GM12891 (cell line): ENCODE measurements at regions not wholly inside any gene's neighbourhood (a gene's known extent, or its start where the extent isn't known, plus 50 kb on each side); places are given as distances from the start of the nearest gene placed in this dataset.

Source experiments
- DNase-seq: peaks from one replicate; pipeline ENCODE4 v3.0.0; 2011; ENCODE audit warnings: low spot score; ENCODE audit not compliant: insufficient read length
- FAIRE-seq: peaks from 2 replicates; lab custom pipeline; 2011; peaks lifted over from hg19 to GRCh38; lab: Jason Lieb, UNC
- PAX5 ChIP-seq: IDR thresholded peaks from 2 replicates; pipeline ENCODE4 v1.6.1; 2011; ENCODE audit warnings: low read length, moderate library complexity, mild to moderate bottlenecking; ENCODE audit not compliant: insufficient read depth, severe bottlenecking
- POLR2A ChIP-seq: IDR thresholded peaks from 2 replicates; pipeline ENCODE4 v1.6.1; 2011; ENCODE audit warnings: low read depth, low read length, control low read depth
- POLR2AphosphoS5 ChIP-seq: IDR thresholded peaks from 2 replicates; pipeline ENCODE4 v1.6.1; 2011; ENCODE audit warnings: low read depth, low read length, control low read depth
- POU2F2 ChIP-seq: IDR thresholded peaks from 2 replicates; pipeline ENCODE4 v1.6.1; 2011; ENCODE audit warnings: low read depth, mild to moderate bottlenecking, control low read depth, low read length, moderate library complexity
- SPI1 ChIP-seq: IDR thresholded peaks from 2 replicates; pipeline ENCODE4 v1.6.1; 2011; ENCODE audit warnings: low read depth, low read length, control low read depth
- TAF1 ChIP-seq: IDR thresholded peaks from 2 replicates; pipeline ENCODE4 v1.6.1; 2011; ENCODE audit warnings: low read depth, low read length, control low read depth

- TF ChIP-seq POU2F2 (no peak), TAF1 (no peak), POLR2AphosphoS5 (no peak), POLR2A (no peak), SPI1 (no peak), PAX5 (no peak)
- FAIRE-seq, result no peak
These were observed 57.3 kb downstream of the MED10 start for GRCh38 chr5:6321078-6321477.

GRCh38 chr5:6319116-6319515 lies 59.2 kb downstream of the MED10 start:
- DNase-seq (no peak), FAIRE-seq (no peak)
- no peak for TF ChIP-seq SPI1
- no peak for TF ChIP-seq POLR2AphosphoS5
- no peak for TF ChIP-seq POLR2A
- TF ChIP-seq POU2F2, result no peak
- TF ChIP-seq PAX5, result no peak
- no peak for TF ChIP-seq TAF1

More at GRCh38 chr5:6321078-6321477, 57.3 kb downstream of the MED10 start:
- DNase-seq, result no peak

- FAIRE-seq (no peak), DNase-seq (no peak)
- no peak for TF ChIP-seq POLR2A
- TF ChIP-seq POLR2AphosphoS5, result no peak
- TF ChIP-seq SPI1, result no peak
- TF ChIP-seq PAX5, result no peak
- no peak for TF ChIP-seq TAF1
- no peak for TF ChIP-seq POU2F2
These were observed 61.1 kb downstream of the MED10 start for GRCh38 chr5:6317116-6317798.

GRCh38 chr5:6315580-6315979 lies 62.8 kb downstream of the MED10 start:
- FAIRE-seq (no peak), DNase-seq (no peak)
- TF ChIP-seq PAX5 (no peak), TAF1 (no peak), POU2F2 (no peak), POLR2A (no peak), SPI1 (no peak), POLR2AphosphoS5 (no peak)

- DNase-seq, result no peak
- FAIRE-seq, result no peak
- TF ChIP-seq POLR2AphosphoS5 (no peak), TAF1 (no peak), SPI1 (no peak), POLR2A (no peak), POU2F2 (no peak), PAX5 (no peak)
These were observed 66.5 kb downstream of the MED10 start for GRCh38 chr5:6311568-6312501.

DNA sequence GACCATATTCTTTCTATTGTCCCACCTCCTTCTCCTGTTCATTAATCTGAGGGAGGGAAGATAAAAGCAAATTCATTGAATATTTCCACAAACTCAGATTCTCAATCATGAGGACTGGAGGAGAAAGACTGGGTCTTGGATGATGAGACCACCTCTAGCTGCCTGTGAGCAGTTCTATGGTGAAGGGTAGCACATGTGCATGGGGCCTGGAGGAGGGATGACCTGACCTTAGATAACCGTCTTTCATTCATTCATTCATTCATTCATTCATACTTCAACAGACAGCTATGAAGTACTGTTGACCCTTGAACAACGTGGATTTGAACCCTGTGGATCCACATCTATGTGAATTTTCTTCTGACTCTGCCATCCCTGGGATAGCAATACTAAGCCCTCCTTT lies 68.4 kb downstream of the MED10 start:
- TF ChIP-seq PAX5, result no peak
- TF ChIP-seq POLR2AphosphoS5, result no peak
- no peak for TF ChIP-seq TAF1
- no peak for TF ChIP-seq POU2F2
- no peak for TF ChIP-seq SPI1
- no peak for TF ChIP-seq POLR2A
- no peak for DNase-seq
- FAIRE-seq, result no peak

DNA sequence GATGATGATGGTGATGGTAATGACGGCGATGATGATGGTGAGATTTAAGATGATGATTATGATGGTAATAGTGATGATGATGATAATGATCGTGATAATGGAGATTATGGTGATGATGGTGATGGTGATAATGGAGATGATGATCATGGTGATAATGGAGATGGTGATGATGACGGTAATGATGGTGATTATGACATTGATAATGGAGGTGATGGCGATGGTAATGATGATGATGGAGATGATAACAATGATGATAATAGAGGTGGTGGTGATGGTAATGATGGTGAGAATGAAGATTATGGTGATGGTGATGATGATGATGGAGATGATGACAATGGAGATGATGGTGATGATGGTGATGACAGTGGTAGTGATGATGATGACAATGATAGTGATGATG lies 69.7 kb downstream of the MED10 start:
- no peak for TF ChIP-seq PAX5
- TF ChIP-seq POLR2A, result no peak
- no peak for TF ChIP-seq TAF1
- TF ChIP-seq SPI1, result no peak
- DNase-seq (no peak), FAIRE-seq (no peak)

DNA sequence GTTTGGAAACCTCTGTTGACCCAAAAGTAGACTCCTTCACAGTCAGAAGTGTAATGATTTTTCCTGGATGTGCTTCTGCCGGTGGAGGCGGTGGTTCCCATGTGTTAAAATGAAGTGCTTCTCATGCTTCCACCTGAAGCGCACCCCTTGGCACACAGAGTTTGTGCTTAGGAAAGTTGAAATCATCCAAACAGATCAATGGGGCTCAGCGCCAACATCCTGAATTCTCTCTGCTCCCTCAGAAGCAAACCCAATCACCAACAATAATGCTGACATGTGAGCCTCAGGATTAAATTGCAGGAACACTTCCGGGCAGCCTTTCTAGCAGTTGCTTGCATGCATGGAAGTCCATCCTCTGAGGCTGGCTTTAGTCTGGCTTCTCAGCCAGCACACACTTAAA lies 71.0 kb downstream of the MED10 start:
- FAIRE-seq, result no peak
- no peak for DNase-seq
- no peak for TF ChIP-seq PAX5
- no peak for TF ChIP-seq SPI1
- no peak for TF ChIP-seq POU2F2
- no peak for TF ChIP-seq POLR2AphosphoS5
- no peak for TF ChIP-seq POLR2A
- TF ChIP-seq TAF1, result no peak

DNA sequence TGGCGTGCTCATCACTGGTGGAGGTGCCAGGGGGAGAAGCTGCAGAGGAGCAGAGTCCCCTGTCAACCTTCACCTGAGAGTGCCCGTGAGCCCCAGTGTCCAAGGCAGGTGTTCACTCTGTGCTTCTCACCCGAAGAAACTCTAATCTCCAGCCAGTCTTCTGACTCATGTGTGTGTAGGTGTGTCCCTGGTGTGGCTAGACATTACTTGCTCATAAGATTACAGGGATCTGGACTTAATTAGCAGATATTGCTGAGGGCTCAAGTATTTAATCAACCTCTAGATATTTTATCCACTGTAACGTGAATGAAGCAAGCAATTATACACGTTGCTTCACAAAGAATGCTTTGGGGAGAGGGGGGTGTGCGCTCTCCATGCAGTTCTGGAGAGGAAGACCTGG lies 72.5 kb downstream of the MED10 start:
- DNase-seq (no peak), FAIRE-seq (no peak)
- TF ChIP-seq POU2F2, result no peak
- no peak for TF ChIP-seq TAF1
- TF ChIP-seq SPI1, result no peak
- TF ChIP-seq PAX5, result no peak
- no peak for TF ChIP-seq POLR2AphosphoS5

- FAIRE-seq, result no peak
- no peak for DNase-seq
- no peak for TF ChIP-seq POLR2A
- no peak for TF ChIP-seq SPI1
- no peak for TF ChIP-seq TAF1
- no peak for TF ChIP-seq POU2F2
- TF ChIP-seq PAX5, result no peak
- TF ChIP-seq POLR2AphosphoS5, result no peak
These were observed 75.7 kb downstream of the MED10 start for GRCh38 chr5:6302684-6303083.
